ENCODE measurements at regions not wholly inside any gene's neighbourhood (a gene's known extent, or its start where the extent isn't known, plus 50 kb on each side); places are given as distances from the start of the nearest gene placed in this dataset.
"Not testable (repeated sequence)": the region's sequence is repeated elsewhere in the genome, so short reads cannot be mapped to it uniquely, and the experiment has no call there.

DNA sequence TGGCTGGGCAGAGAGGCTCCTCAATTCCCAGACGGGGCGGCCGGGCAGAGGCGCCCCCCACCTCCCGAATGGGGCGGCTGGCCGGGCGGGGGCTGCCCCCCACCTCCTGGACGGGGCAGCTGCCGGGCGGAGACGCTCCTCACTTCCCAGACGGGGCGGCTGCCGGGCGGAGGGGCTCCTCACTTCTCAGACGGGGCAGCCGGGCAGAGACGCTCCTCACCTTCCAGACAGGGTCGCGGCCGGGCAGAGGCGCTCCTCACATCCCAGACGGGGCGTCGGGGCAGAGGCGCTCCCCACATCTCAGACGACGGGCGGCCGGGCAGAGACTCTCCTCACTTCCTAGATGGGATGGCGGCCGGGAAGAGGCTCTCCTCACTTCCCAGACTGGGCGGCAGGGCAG lies 214.1 kb downstream of the SOX2 start:
- DNase-seq: not testable (repeated sequence)

DNA sequence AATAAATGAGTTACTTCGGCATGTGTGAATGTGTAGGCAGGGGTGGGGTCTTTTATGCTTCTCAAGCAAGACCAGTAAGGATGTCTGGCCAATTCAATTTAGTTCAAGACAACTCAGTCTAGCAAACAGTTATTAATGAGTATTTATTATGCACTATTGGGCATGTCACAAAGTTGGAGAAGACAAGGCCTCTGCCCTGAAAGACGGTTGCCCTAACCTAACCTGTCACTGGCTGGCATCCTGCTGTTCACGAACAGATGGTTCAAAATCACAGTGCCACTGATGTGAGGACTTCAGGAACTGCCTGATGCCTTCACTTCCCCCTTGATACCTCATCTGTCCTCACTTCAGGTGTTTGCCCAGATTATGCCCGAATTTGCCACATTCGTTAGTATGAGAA lies 217.8 kb downstream of the SOX2 start:
- no peak for DNase-seq

DNA sequence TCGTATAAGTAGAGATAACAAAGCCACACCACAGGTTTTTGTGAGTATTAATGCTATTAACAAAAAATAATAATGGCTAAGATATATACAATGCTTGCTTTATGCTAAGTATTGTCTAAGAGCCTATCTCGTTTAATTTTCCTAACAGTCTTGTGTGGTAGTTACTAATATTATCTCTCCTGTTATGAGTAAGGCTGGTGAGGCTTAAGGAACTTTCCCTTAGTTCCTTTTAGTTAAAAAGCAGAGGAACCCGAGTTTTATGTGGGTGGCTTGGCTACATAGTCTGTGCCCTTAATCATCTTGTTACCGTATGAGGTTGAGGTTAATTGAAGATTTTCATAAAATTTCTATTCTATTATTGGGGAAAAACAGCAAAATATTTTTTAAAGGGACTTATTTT lies 218.4 kb downstream of the SOX2 start:
- DNase-seq: no peak

DNA sequence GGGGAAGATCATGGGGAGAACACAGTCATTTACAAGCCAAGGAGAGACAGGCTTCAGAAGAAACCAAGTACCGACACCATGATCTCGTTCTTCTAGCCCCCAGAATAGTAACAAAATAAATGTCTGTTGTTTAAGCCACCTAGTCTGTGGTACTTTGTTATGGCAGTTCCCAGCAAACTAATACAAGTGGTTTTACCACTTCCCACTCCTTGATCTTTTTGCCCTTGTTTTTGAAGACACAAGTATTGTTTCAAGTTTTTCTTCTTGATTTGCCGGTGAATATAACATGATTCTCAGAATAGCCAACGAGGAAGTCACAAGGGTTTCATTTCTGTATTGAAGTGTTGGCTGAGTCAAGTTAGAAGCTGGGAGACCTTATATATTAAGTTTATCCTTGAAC lies 220.3 kb downstream of the SOX2 start:
- no peak for DNase-seq

DNA sequence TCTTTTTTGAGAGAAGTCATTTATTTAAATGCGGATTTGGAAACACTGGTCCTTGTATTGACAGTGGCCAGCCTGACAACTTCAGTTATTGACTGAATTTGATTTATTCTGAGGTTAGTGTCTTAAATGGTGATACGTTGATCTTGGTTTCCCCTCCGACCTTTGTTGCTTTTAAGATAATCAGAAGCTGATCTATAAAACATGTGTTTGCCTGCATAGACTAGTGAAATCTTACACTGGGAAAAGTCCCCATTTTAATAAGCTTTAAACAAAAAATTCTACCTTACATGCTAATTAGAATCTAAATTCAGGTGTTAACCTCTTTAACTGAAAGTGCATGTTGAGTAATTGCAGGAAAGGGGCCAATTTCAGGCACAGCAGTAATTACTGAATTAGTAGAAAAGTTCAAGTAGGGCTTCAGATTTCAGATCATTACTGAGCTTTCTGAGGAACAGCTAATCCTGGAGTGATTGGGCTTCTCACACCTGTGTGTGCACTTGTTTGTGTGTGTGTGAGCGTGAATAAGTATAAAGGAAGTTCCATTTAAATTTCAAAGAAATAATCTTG lies 221.4 kb downstream of the SOX2 start:
- no peak for DNase-seq

DNA sequence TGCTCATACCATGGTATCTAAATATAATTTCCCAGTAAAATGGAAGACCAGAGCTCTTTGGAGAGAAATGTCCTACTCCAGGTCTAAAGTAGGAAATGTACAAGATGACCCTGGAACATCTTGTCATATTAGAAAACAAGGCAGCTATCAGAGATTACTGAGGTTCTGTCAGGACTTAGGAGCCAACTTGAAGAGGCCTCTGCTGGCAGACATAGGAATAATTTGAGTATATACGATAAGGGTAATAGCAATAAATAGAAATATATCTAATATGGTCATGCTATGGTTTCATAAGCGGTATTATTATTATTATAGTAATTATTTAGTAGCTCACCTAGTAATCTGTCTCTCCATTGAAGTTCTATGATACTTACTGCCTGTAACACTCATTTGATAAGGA lies 224.2 kb downstream of the SOX2 start:
- DNase-seq: no peak

DNA sequence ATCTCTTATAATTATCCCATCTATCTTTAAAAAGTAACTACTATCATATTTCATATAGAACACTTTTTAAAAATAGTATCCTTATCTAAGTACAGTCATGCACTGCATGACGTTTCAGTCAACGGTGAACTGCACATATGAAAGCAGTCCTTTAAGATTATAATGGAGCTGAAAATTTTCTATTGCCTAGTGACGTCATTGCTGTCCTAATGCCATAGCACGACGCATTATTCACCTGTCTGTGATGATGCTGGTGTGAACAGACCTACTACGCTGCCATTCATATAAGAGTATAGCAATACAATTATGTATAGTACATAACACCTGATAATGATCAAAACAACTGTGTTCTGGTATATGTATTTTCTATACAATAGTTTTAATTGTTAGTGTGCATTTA lies 225.0 kb downstream of the SOX2 start:
- no peak for DNase-seq

DNA sequence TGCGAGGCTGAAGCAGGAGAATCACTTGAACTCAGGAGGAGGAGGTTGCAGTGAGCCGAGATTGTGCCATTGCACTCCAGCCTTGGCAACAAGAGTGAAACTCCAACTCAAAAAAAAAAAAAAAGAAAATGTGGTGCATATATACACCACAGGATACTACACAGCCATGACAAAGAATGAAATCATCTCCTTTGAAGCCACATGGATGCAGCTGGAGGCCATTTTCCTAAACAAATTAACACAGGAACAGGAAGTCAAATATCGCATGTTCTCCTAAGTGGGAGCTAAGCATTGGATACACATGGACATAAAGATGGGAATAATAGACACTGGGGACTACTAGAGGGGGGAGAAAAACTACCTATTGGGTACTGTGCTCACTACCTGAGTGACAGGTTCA lies 226.9 kb downstream of the SOX2 start:
- DNase-seq: not testable (repeated sequence)

DNA sequence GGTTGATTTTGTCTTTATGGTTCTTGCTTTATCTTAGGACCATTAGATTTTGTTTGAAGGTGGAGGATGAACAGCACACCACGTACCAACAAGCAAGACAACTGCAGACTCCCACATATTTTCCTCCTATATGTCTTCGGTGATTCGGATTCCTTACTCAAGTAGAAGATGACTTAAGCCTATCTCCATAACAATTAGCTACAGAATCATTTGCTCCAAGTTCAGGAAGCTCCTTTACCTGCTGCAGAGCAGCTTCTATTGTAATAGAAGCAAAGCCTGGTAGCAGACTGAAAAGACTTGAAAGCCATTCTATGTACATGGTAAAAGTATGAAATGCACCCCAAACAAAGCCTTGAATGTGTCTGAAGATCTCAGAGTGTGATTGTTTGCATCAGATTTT lies 229.0 kb downstream of the SOX2 start:
- DNase-seq: no peak

DNA sequence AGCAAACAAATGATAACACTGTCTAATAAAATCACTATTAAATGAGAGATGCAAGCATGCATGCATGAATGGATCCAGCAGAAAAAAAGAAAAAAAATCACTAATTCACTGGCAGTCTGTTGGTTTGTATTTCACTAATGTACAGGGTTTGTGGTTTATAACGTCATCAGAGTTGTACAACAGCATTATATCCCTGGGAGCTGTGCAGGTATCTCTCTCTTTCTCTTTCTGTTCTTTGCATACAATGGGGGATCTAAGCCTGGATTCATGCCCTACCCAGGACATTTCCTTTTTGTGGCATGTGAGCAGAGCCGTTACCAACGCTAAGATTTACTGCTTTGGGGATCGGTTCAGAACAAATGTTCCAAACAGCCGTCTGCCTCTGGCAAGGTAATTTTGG lies 229.5 kb downstream of the SOX2 start:
- DNase-seq: no peak

DNA sequence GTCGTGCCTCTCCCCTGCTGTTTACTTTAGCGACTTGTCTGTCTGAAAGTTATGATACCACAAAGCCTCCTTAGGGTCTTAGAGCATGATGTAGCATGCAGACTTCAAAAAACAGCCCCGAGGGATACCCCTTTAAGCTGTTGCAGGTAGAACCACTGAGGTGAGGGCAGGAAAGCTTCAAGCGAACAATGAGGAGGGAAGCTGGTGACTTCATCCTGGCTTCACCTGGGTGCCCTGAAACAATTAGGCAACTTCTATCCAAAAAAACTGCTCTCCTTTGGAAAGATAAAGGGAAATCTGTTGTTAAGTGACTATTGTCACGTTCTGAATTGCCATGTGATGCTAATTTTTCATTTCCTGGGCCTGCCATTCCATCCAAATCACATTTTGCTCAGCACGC lies 231.6 kb downstream of the SOX2 start:
- DNase-seq: no peak

DNA sequence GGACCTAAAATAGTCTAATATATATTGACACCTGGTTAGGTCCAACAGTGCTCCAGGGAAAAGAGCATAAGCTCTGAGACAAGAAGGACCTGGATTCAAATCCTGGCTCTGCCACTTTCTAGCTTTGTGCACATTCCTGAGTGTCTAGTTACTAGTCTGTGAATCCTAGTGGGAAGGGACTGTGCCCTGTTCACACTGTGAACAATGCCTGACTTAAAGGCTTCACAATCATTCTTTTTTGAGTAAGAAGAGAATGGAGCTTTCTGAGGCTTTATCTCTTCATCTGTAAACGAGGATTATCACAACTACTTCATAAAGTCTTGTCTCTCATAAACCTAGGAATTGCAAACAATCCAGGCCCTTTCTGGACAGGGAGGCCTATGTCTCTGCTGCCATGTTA lies 235.9 kb downstream of the SOX2 start:
- DNase-seq: no peak

DNA sequence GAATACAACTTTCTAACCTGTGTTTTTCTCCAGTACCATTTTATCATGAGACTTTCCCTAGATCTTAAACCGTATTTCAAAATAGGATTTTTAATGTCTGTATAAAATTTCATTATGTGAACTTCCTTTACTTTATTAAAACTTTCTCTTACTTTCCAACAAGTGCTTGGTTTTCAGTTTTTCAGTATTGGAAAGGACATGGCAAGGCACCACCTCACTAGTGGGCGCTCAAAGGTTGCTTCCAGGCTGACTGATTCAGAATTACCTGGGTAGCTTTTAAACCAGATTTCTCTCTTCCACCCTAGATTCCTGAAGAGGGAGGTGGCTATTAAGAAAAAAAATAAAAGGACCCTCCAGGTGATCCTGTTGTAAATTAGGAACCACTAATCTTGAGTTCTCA lies 236.6 kb downstream of the SOX2 start:
- no peak for DNase-seq

DNA sequence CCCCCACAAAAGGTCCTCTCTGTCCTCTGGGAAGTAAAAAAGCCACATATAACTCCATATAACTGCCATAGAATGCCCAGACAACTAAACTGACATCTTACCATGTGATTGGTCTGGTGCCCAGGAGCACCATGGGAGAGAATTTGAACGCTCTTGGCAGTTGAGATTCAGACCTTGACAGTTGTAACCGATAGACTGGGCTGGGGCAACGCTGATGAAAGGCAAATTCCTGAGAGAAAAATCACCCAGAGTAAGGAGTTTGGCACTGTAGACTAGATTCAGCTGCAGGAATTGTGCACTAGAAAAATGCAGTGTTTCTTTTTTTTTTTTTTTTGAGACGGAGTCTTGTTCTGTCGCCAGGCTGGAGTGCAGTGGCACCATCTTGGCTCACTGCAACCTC lies 240.5 kb downstream of the SOX2 start:
- no peak for DNase-seq

DNA sequence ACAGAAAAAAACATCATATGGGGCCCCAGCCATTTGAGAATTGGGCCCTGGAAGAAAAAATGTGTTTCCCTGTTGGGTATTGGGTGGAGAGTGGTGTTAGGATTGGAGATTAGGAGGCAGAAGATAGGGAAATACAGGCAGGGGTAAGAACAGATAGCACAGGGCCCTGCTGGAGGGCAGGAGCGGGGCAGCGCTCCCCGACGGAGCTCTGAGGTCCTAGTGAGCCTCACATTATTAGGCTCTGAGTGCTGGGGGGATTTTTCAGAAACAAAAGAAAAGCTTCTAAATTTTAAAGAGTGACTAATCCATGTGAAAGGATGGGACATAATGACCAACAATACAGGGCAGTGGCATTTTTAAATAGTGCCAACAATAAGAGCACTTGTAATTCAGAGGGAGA lies 241.2 kb downstream of the SOX2 start:
- no peak for DNase-seq

DNA sequence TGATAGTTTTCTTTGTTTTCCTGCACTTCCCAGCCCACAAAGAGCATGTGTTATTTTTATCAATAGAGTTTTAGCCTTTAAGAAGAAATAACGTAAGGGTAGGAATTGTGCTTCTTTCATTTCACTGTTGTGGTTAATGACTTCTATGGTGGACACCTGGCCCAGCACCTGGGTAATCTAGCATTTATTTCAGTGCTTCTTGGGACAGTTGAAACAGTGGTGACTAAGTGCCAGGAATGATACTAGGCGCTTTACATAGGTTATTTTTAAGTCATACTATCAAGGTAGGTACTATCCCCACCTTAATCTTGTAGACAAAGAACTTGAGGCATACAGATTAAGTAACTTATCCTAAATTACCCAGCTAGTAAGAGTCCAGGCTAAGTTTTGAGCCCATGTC lies 243.8 kb downstream of the SOX2 start:
- DNase-seq: no peak

DNA sequence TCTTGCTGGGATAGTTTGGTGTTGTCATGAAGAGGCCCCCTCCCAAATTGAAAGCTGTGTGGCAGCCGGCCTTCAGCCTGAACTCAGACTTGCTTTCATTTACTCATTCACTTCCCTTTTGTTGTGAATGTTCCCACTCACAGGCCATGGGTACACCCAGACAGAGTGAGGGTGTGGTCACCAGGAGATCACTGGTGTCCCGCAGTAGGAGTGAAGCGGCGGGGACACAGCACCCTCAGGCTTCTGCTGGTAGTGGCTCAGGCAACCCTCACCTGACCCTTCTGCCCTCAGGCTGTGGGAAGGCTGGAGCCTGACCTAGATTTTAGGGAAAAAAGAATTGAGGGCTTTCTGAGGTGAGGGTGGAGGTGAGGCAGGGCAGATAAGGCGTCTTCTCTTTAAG lies 244.4 kb downstream of the SOX2 start:
- DNase-seq: no peak

DNA sequence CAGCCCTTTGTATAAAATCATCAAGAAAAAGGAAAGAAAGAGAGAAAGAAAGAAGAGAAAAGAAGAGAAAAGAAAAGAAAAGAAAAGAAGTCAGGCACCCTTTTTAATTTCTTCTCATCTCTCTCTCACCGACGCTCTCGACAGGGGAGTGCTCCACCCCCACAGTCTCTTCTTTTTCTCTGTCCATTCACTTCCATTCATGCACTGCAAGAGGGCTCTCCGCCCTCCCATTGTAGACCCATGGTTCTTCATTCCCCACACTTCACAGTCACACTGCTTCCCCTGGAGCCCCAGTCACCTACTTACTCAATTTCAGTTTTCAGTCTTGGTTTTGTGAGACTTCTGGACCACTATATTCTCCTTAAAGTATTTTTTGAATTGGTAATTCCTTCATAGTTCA lies 254.7 kb downstream of the SOX2 start:
- no peak for DNase-seq

DNA sequence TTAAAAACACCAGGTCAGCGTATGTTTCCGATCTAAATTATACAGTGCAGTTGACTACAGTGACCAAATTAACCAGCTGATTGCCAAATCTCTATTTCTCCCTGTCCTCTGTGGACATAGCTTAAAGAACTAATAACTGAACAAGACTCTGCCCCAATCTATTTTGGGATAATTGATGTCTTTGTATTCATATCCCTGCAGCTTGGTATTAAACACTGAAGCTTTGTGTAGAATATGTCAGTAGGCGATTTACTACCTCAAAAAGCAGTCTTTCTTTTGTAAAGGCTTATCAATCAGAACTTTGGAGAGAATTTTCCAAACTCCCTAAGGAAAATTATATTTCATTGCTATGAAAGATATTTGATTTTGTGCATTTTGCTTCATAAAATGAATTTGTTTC lies 258.2 kb downstream of the SOX2 start:
- no peak for DNase-seq

DNA sequence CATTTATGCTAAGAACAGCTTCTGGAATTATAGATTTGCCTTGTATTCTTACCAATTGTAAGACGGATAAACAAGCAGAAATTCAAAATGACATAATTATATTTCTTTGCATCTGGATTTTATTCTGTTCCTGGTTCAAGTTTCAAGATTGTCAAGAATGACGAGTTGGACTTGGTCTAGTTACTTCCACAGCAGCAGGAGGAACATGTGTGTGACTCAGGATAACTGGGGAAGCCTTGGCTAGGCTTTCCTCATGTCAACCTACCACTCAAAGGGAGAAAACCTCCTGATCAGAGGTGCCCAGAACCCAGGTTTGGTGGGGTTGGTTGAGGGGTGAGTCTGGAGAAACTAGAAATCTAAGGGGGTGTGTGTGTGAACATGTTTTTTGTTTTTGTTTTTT lies 259.7 kb downstream of the SOX2 start:
- DNase-seq: no peak

DNA sequence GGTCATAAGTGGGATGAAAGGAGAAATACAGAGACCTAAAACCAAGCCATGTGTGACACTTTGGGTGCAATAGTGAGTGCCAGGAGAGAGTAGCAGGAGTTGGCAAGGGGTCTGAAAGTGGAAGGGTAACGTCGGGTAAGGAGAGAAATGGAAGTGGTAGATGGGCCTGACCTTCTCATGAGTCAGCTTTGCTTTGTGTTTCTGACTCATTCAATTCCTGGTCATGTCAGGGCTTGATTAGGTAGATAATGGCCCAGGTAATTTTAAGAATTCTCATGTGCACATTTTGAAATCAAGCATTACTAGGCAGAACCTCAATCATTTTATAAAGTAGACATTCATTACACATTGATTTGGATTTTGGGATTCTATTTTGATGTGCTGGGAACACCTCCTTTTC lies 262.5 kb downstream of the SOX2 start:
- DNase-seq: no peak

DNA sequence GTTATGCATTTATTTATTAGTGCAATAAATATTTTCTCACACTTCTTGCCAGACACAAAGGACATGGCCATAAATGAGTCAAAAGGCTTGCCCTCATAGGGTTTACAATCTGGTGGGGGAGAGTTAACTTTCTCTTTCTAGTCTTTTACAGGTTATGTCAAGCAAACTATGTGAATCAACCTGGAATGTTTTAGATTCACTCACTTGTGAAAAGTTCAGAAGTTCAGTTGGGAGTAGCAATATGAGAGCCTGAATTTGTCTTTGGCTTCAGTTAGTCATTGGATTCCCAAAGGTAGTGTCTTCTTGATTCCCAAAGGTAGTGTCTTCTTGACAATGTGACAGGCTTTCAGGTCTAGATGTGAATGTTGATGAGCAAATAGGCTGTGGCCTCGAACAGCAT lies 264.8 kb downstream of the SOX2 start:
- no peak for DNase-seq

DNA sequence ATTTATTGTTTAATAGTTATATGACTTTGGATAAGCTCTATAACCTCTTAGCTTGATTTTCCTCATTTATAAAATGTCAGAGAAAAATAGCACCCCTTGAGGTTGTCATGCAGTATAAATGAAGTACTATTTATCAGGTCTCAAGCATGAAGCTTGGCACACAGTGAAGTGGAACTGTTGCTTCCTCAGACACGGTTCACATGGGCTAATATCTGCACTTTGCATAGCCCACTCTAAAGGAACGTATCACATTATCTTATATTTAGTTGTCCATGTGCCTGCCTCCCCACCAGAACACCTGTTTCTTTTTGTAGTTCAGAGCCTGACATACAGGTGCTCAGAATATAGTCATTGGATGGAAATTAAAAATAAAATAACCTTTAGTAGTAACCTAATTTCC lies 273.7 kb downstream of the SOX2 start:
- DNase-seq: no peak

DNA sequence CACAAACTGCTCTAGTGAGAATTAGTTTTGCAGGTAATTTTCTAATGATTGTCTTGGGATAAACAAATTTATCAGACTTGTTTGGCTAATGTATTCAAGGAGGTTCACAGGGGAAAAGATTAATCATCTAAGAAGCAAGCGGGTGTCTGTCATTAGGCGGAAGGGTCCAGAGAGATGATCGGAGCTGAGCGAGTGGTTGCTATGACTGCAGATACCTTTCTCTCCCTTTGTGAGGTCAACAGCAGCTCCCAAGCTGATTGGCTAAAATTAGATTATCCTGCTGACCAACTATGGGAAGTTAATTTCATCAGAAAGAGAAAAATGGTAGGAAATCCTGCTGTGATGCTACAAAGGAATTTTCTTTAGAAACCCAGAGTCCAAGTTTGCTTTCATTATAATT lies 276.0 kb downstream of the SOX2 start:
- no peak for DNase-seq

DNA sequence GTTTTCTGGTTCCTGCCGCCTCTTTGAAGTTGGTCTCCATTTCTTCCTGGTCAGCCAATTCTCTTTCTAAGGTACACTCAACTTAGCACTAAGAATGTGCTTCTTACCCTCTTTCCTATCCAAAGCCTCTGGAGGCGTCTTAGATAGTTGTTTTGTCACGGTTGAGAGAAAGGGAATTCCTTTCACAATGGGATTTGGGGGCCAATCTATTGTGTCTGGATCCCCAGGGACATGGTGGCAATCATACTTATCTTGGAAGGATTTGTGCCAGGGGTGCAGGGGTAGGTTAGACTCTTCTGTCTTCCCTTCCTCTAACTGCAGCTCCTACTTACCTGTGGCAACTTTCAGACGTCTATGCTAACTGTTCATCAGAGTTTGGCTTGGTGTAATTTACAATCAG lies 287.1 kb downstream of the SOX2 start:
- no peak for DNase-seq

DNA sequence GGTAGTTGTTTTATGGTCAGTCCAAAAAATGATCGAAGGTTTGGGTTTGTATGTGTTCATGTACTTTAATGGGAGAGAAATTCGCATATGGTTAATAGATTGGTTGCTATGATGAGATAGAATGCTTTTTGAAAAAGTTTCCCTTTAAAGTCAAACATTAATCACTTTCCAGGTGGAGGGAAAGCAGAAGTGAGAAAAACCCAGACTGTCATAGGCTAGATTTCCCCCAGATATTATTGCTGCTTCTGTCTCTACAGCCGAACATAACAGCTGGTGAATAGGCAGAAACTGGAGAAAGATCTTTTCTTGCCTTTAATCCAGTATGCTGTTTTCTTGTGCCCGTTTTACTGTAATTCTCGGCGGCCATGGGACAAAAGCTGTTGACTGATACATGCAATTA lies 287.6 kb downstream of the SOX2 start:
- DNase-seq: no peak

Measured in HCEC 1CT (cell line).